LNCaP clone FGC (cell line): ENCODE measurements at regions not wholly inside any gene's neighbourhood (a gene's known extent, or its start where the extent isn't known, plus 50 kb on each side); places are given as distances from the start of the nearest gene placed in this dataset.
"Not testable (repeated sequence)": the region's sequence is repeated elsewhere in the genome, so short reads cannot be mapped to it uniquely, and the experiment has no call there.

Source experiments
- DNase-seq: peaks from one replicate; pipeline ENCODE4 v3.0.0-alpha.2; 2011; ENCODE audit warnings: low read depth
- H3K4me3 ChIP-seq: 2 replicates; pipeline ENCODE4 v1.5.1; 2011; ENCODE audit warnings: mild to moderate bottlenecking, low read depth, low read length, control low read depth
- CTCF ChIP-seq: IDR thresholded peaks from 2 replicates; pipeline ENCODE4 v1.5.1; 2012; ENCODE audit warnings: mild to moderate bottlenecking; ENCODE audit not compliant: control insufficient read depth, insufficient read depth; ENCODE audit errors: extremely low read depth

- no peak for DNase-seq
- TF ChIP-seq CTCF = no peak
- H3K4me3 ChIP-seq = no peak overlapping the region
Observed at GRCh38 chr18:40152859-40153258, 1802.2 kb upstream of the PIK3C3 start.

- no peak for TF ChIP-seq CTCF
- no peak overlapping the region for H3K4me3 ChIP-seq
- no peak for DNase-seq
Observed at GRCh38 chr18:40148960-40149359, 1806.1 kb upstream of the PIK3C3 start.

GRCh38 chr18:40133253-40133652 is 1821.8 kb upstream of the PIK3C3 start:
- no peak for TF ChIP-seq CTCF
- DNase-seq = no peak
- H3K4me3 ChIP-seq = no peak overlapping the region

DNA sequence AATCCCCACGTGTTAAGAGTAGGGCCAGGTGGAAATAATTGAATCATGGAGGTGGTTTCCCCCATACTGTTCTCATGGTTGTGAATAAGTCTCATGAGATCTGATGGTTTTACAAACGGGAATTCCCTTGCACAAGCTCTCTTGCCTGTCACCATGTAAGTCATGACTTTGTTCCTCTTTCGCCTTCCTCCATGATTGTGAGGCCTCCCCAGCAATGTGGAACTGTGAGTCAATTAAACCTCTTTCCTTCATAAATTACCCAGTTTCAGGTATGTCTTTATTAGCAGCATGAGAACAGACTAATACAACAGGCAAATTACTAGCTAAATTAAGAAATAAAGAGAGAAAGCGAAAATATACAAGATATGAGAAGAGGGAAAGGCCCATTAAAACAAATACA is 1822.6 kb upstream of the PIK3C3 start:
- DNase-seq, H3K4me3 ChIP-seq: not testable (repeated sequence)

DNA sequence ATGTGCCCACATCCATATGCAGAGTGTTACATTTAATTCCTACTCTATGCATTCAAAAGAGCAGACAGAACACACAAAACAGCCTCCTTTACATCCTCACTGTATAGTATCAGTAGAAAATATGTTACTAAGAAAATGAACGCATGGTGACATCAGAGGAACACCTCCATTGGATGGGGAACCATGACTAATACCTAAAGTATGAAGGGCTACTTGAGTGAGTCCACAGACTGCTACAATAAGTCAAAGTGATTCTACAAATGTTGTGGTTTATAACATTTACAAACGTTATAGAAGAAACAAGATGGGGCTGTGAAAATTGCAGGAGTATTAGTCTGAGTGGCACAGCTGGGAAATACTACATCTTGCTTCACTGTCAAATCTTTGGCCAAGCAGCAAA is 1830.9 kb upstream of the PIK3C3 start:
- DNase-seq = no peak
- H3K4me3 ChIP-seq = no peak overlapping the region

DNA sequence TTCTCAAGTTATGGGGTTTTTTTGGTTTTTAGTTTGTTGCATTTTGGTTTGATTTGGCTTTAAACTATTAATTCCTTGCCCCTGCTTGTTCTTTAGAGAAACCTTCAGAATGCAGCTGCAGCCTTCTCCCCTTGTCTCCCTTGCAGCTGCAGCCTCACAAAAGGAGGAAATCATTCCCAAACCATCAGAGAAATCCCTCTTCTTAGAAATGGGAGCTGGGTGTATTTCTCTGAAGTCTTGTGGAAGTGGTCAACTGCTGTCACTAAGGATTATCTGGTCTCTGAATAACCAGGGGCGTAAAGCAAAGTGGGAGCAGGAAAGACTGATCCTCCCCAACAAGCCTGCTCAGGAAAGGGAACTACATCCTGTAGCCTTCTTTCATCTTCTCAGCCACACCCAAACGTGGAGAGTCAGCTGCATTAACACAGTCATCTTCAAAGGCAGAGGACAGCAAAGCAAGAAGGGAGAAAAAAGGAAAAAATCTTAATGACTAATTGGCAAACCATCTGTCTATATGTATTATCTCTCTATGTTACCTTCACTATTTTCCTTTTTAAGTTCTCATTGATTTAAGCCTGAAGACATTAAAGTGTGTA is 1834.1 kb upstream of the PIK3C3 start:
- no peak for DNase-seq
- no peak for TF ChIP-seq CTCF
- no peak overlapping the region for H3K4me3 ChIP-seq

More for the DNA sequence above, 1830.9 kb upstream of the PIK3C3 start:
- TF ChIP-seq CTCF = no peak

GRCh38 chr18:40120356-40120755 is 1834.7 kb upstream of the PIK3C3 start:
- no peak for TF ChIP-seq CTCF
- DNase-seq = no peak
- H3K4me3 ChIP-seq = no peak overlapping the region

DNA sequence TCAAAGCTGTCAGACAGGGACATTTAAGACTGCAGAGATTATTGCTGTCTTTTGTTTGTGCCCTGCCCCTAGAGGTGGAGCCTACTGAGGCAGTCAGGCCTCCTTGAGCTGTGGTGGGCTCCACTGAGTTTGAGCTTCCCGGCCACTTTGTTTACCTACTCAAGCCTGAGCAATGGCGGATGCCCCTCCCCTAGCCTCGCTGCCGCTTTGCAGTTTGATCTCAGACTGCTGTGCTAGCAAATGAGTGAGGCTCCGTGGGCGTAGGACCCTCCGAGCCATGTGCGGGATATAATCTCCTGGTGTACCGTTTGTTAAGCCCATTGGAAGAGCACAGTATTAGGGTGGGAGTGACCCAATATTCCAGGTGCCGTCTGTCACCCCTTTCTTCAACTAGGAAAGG is 1835.5 kb upstream of the PIK3C3 start:
- not testable (repeated sequence) for DNase-seq, H3K4me3 ChIP-seq
